Adrenal gland (tissue), 9 donors: ENCODE measurements at regions not wholly inside any gene's neighbourhood (a gene's known extent, or its start where the extent isn't known, plus 50 kb on each side); places are given as distances from the start of the nearest gene placed in this dataset.

Experiments
- DNase-seq, 7 donors: peaks; one replicate each; pipeline ENCODE4 v3.0.0-alpha.2; 2019 to 2020
- H3K27ac ChIP-seq, 5 donors: fragments of 200-600 bp; sonication (generic) in 4 of 5; 1 replicate in 3 of 5; 2 replicates in 2 of 5; pipeline versions ENCODE4 v1.5.1 to v1.8.0; 2016 to 2020; ENCODE audit warnings: mild to moderate bottlenecking in 1 of 5
- H3K27me3 ChIP-seq: fragments of 200-600 bp; 2 replicates; pipeline ENCODE4 v1.8.0; 2021
- H3K36me3 ChIP-seq, 2 donors: fragments of 200-600 bp; replicated peaks in 1 of 2; 1 replicate in 1 of 2; 2 replicates in 1 of 2; pipeline versions ENCODE4 v1.5.1 to v1.8.0; 2018 to 2022
- H3K4me1 ChIP-seq, 2 donors: fragments of 200-600 bp; replicated peaks in 1 of 2; 1 replicate in 1 of 2; 2 replicates in 1 of 2; pipeline versions ENCODE4 v1.5.1 to v1.8.0; 2018 to 2021
- H3K4me3 ChIP-seq, 4 donors: fragments of 200-600 bp; sonication (generic) in 3 of 4; one replicate each; pipeline ENCODE4 v1.5.1; 2016 to 2018
- H3K9me3 ChIP-seq, 3 donors: fragments of 200-600 bp; sonication (generic) in 1 of 3; replicated peaks in 1 of 3; 1 replicate in 2 of 3; 2 replicates in 1 of 3; pipeline versions ENCODE4 v1.5.1 to v1.8.0; 2016 to 2021
- CTCF ChIP-seq, 6 experiments: fragments of 450-650 bp in 4 of 6; fragments of 200-600 bp in 2 of 6; sonication (generic) in 1 of 6; IDR thresholded peaks; 1 replicate in 5 of 6; 2 replicates in 1 of 6; pipeline versions ENCODE4 v1.5.1 to v1.8.0; 2016 to 2021; ENCODE audit warnings: antibody characterized with exemption in 6 of 6, mild to moderate bottlenecking in 2 of 6, moderate library complexity in 1 of 6
- POLR2A ChIP-seq, 2 donors: fragments of 450-650 bp; IDR thresholded peaks; one replicate each; pipeline ENCODE4 v1.6.1; 2017; ENCODE audit warnings: antibody characterized with exemption in 2 of 2, mild to moderate bottlenecking in 2 of 2, moderate library complexity in 1 of 2
- WGBS, 4 donors: extraction: QIAGEN DNeasy Blood & Tissue Kit in 2 of 4; methylation state at CpG; one replicate each; pipeline versions ENCODE4 v1.1.5 to v1.1.7; 2013 to 2017; 5-methylcytosine and 5-hydroxymethylcytosine counted together
- intact Hi-C, 2 donors: fragments of 100-400 bp; cut with DNase I; formaldehyde crosslinking; loops; one replicate each; pipeline versions ENCODE4 v1.14.1 to v1.15.0; 2022 to 2023
- donor health status: healthy with polysubstance abuse.
- donor health status: Bipolar disorder and iron deficiency.
- donor health status: DM: yes; HTN: yes; CAD: no.
- donor health status: DM: no; HTN: no; CAD: no.
- donor health status: DM: no; HTN: no; CAD: no.

- Histone ChIP-seq H3K27ac (no peak overlapping the region), H3K4me3 (no peak overlapping the region), H3K4me1 (no peaks in the 10 kb centered on the region), H3K9me3 (no peaks in the 10 kb centered on the region), H3K36me3 (no peaks in the 10 kb centered on the region), H3K27me3 (no peaks in the 10 kb centered on the region)
- no peak for DNase-seq
- intact Hi-C loops, result no loop called here
- TF ChIP-seq CTCF (IDR thresholded peaks at IDR 0.05) (no peak), POLR2A (IDR thresholded peaks at IDR 0.05) (no peak)
Observed at GRCh38 chr11:29312812-29313211, 704.0 kb downstream of the KCNA4 start.

DNA sequence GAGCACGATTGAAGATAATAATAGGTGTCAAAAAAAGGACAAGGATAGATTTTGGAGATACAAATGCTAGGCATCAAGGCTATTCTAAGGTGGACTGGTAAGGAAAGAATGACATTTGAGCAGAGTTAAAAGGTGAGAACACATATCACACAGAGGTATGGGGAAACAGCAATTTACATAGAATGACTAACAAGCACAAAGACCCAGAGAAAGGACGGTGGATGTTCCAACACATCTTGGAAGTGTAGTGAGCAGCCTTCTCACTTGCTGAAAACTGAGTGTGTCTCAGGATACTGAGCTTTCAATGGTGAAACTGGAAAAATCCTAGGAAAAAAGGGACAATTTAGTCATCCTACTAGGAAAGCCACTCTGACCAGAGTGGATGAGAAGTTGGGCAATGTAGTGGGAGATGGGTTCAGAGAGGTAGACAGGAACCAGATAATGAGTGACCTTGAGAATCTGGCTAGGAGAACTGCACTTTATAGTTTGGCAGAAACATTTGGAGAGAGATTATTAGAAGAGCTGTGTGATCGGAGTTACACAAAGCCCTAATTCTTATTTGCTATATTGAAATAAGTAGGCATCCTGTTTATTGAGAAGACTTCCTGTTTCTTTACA, 706.0 kb downstream of the KCNA4 start:
- intact Hi-C loops, result no loop called here
- no peak for DNase-seq
- TF ChIP-seq CTCF (IDR thresholded peaks at IDR 0.05), result no peak
- Histone ChIP-seq H3K27ac (no peak overlapping the region), H3K27me3 (no peaks in the 10 kb centered on the region), H3K4me1 (no peaks in the 10 kb centered on the region), H3K9me3 (no peaks in the 10 kb centered on the region), H3K36me3 (no peaks in the 10 kb centered on the region), H3K4me3 (no peak overlapping the region)
- WGBS, 4 donors, result 44 to 57% (median 47%) methylated on average over 3 of the region's 3 CpGs

GRCh38 chr11:29309992-29310391, 706.8 kb downstream of the KCNA4 start:
- no peak overlapping the region for H3K27ac ChIP-seq
- intact Hi-C loops, result no loop called here

GRCh38 chr11:29306527-29306926, 710.3 kb downstream of the KCNA4 start:
- TF ChIP-seq CTCF (IDR thresholded peaks at IDR 0.05) (no peak), POLR2A (IDR thresholded peaks at IDR 0.05) (no peak)
- Histone ChIP-seq H3K27ac (no peak overlapping the region), H3K36me3 (no peaks in the 10 kb centered on the region), H3K27me3 (no peaks in the 10 kb centered on the region), H3K4me1 (no peaks in the 10 kb centered on the region), H3K9me3 (no peaks in the 10 kb centered on the region), H3K4me3 (no peak overlapping the region)
- intact Hi-C loops, result no loop called here
- 69 to 93% (median 79%) methylated on average over 1 of the region's 1 CpG for WGBS, 4 donors
- DNase-seq, result no peak

More at GRCh38 chr11:29309992-29310391, 706.8 kb downstream of the KCNA4 start:
- H3K9me3 ChIP-seq, result no peaks in the 10 kb centered on the region
- no peak for TF ChIP-seq POLR2A (IDR thresholded peaks at IDR 0.05)
- no peak for TF ChIP-seq CTCF (IDR thresholded peaks at IDR 0.05)
- no peak overlapping the region for H3K4me3 ChIP-seq
- 33 to 46% (median 37%) methylated on average over 1 of the region's 1 CpG for WGBS, 4 donors
- H3K36me3 ChIP-seq, result no peaks in the 10 kb centered on the region
- no peaks in the 10 kb centered on the region for H3K27me3 ChIP-seq
- DNase-seq, result no peak
- H3K4me1 ChIP-seq, result no peaks in the 10 kb centered on the region
